ENCODE measurements at regions not wholly inside any gene's neighbourhood (a gene's known extent, or its start where the extent isn't known, plus 50 kb on each side); places are given as distances from the start of the nearest gene placed in this dataset.

GRCh38 chr1:37259019-37259418 is 215.4 kb upstream of the ZC3H12A start:
- no peak for DNase-seq
- Mint-ChIP-seq H3K4me3 (ENCODE audit: unreplicated experiment) (no peak overlapping the region), H3K36me3 (ENCODE audit: unreplicated experiment) (no peaks in the 10 kb centered on the region), H3K27me3 (ENCODE audit: unreplicated experiment) (peaks cover 3% of the 10 kb centered on the region), H3K9me3 (ENCODE audit: unreplicated experiment) (peaks cover 2% of the 10 kb centered on the region), H3K27ac (ENCODE audit: unreplicated experiment) (no peak overlapping the region), H3K4me1 (ENCODE audit: low read depth, unreplicated experiment) (peaks cover 32% of the 10 kb centered on the region)
- TF ChIP-seq, protein P1, sequence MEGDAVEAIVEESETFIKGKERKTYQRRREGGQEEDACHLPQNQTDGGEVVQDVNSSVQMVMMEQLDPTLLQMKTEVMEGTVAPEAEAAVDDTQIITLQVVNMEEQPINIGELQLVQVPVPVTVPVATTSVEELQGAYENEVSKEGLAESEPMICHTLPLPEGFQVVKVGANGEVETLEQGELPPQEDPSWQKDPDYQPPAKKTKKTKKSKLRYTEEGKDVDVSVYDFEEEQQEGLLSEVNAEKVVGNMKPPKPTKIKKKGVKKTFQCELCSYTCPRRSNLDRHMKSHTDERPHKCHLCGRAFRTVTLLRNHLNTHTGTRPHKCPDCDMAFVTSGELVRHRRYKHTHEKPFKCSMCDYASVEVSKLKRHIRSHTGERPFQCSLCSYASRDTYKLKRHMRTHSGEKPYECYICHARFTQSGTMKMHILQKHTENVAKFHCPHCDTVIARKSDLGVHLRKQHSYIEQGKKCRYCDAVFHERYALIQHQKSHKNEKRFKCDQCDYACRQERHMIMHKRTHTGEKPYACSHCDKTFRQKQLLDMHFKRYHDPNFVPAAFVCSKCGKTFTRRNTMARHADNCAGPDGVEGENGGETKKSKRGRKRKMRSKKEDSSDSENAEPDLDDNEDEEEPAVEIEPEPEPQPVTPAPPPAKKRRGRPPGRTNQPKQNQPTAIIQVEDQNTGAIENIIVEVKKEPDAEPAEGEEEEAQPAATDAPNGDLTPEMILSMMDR (IDR thresholded peaks at IDR 0.05; ENCODE audit: partially characterized antibody, unreplicated experiment), result no peak

DNA sequence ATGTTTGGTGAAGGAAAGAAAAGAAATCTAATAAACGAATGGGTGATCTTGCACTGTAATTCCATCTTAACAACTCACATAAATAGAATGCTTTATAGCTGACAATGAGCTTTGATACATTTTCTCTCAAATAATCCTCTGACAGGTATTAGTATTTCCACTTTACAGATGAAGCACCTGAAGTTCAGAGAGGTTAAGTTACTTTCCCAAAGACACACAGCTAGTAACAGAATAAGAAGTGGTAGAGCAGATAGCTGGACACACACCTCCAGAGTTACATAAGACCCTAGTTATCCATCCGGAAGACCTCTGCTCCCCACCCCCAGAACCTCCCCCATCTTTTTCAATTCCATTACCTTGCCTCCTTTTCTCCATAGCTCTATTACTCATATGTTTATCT is 213.3 kb upstream of the ZC3H12A start:
- no peak for DNase-seq
- H3K27ac Mint-ChIP-seq (ENCODE audit: unreplicated experiment), result no peak overlapping the region
- TF ChIP-seq, protein P1 (IDR thresholded peaks at IDR 0.05; ENCODE audit: partially characterized antibody, unreplicated experiment), result no peak
- peaks cover 2% of the 10 kb centered on the region for H3K9me3 Mint-ChIP-seq (ENCODE audit: unreplicated experiment)
- no peaks in the 10 kb centered on the region for H3K36me3 Mint-ChIP-seq (ENCODE audit: unreplicated experiment)
- H3K4me3 Mint-ChIP-seq (ENCODE audit: unreplicated experiment), result no peak overlapping the region
- H3K27me3 Mint-ChIP-seq (ENCODE audit: unreplicated experiment), result peaks cover 2% of the 10 kb centered on the region
- peaks cover 20% of the 10 kb centered on the region for H3K4me1 Mint-ChIP-seq (ENCODE audit: low read depth, unreplicated experiment)

DNA sequence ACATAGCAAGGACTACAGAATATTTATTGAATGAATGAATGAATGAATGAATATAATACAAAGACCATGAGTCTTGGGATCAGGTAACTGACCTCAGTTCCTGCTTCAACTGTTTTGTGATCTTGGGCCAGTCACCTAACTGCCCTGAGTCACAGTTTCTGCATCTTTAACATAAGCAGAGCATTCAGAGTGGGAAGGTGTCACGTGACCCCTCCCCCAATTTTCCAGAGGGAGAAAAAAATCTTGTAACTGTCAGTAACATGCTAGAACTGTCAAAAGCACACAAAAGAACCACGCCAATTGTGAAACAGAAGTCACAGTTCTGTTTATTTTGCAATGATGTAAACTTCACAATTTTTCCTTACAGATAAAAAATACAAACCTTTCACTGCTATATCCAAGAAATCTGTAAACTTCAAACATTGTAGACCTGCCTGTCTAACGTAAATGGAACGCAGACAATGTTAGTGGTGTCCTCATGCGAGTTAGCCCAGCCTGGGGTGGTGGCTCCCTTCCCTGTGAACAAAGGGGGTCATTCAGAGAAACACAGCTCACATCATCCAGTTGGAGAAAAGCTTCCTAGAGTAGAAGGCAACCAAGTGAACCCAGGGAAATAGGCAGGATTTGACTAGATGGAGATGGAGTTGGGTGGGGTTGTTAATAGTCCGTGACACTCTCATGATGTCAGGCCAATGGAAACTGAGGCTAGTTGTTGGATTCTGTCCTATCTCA is 211.8 kb upstream of the ZC3H12A start:
- H3K27ac Mint-ChIP-seq (ENCODE audit: unreplicated experiment), result no peak overlapping the region
- peaks cover 8% of the 10 kb centered on the region for H3K4me1 Mint-ChIP-seq (ENCODE audit: low read depth, unreplicated experiment)
- H3K27me3 Mint-ChIP-seq (ENCODE audit: unreplicated experiment), result peaks cover 4% of the 10 kb centered on the region
- no peaks in the 10 kb centered on the region for H3K36me3 Mint-ChIP-seq (ENCODE audit: unreplicated experiment)
- TF ChIP-seq, protein P1 (IDR thresholded peaks at IDR 0.05; ENCODE audit: partially characterized antibody, unreplicated experiment), result no peak
- H3K9me3 Mint-ChIP-seq (ENCODE audit: unreplicated experiment), result no peaks in the 10 kb centered on the region
- DNase-seq, result no peak
- no peak overlapping the region for H3K4me3 Mint-ChIP-seq (ENCODE audit: unreplicated experiment)

GRCh38 chr1:37265156-37265555 is 209.2 kb upstream of the ZC3H12A start:
- no peak overlapping the region for H3K4me3 Mint-ChIP-seq (ENCODE audit: unreplicated experiment)
- TF ChIP-seq, protein P1 (IDR thresholded peaks at IDR 0.05; ENCODE audit: partially characterized antibody, unreplicated experiment), result no peak
- peaks cover 2% of the 10 kb centered on the region for H3K4me1 Mint-ChIP-seq (ENCODE audit: low read depth, unreplicated experiment)
- H3K9me3 Mint-ChIP-seq (ENCODE audit: unreplicated experiment), result no peaks in the 10 kb centered on the region
- H3K27me3 Mint-ChIP-seq (ENCODE audit: unreplicated experiment), result peaks cover 4% of the 10 kb centered on the region
- no peak overlapping the region for H3K27ac Mint-ChIP-seq (ENCODE audit: unreplicated experiment)
- no peak for DNase-seq
- H3K36me3 Mint-ChIP-seq (ENCODE audit: unreplicated experiment), result no peaks in the 10 kb centered on the region

GRCh38 chr1:37265786-37266667 is 208.4 kb upstream of the ZC3H12A start:
- peaks cover 2% of the 10 kb centered on the region for H3K4me1 Mint-ChIP-seq (ENCODE audit: low read depth, unreplicated experiment)
- no peak overlapping the region for H3K27ac Mint-ChIP-seq (ENCODE audit: unreplicated experiment)
- H3K4me3 Mint-ChIP-seq (ENCODE audit: unreplicated experiment), result no peak overlapping the region
- H3K27me3 Mint-ChIP-seq (ENCODE audit: unreplicated experiment), result peaks cover 4% of the 10 kb centered on the region
- H3K36me3 Mint-ChIP-seq (ENCODE audit: unreplicated experiment), result no peaks in the 10 kb centered on the region
- H3K9me3 Mint-ChIP-seq (ENCODE audit: unreplicated experiment), result no peaks in the 10 kb centered on the region
- no peak for DNase-seq
- TF ChIP-seq, protein P1 (IDR thresholded peaks at IDR 0.05; ENCODE audit: partially characterized antibody, unreplicated experiment), result no peak

All from glutamatergic neuron (in vitro differentiated cells).